CD4-positive, alpha-beta memory T cell (primary cell): ENCODE measurements at regions not wholly inside any gene's neighbourhood (a gene's known extent, or its start where the extent isn't known, plus 50 kb on each side); places are given as distances from the start of the nearest gene placed in this dataset.

Experiments used
- CTCF ChIA-PET: fragments of 350-600 bp; sonication (Branson Sonifier 250); formaldehyde crosslinking; loops from one replicate; lab custom pipeline; 2021; ENCODE audit warnings: inconsistent platforms; ENCODE audit not compliant: partially characterized antibody; lab: Charles Lee
- POLR2A ChIA-PET: fragments of 350-600 bp; sonication (Branson Sonifier 250); formaldehyde crosslinking; loops from one replicate; lab custom pipeline; 2021; ENCODE audit not compliant: partially characterized antibody; lab: Charles Lee
- DNase-seq, 5 donors: peaks; one replicate each; pipeline versions ENCODE4 v3.0.0 to v3.0.0-alpha.2; 2020 to 2022; ENCODE audit warnings: mixed read lengths in 1 of 5
- H3K27ac ChIP-seq: one replicate; pipeline ENCODE4 v1.7.0; 2013; ENCODE audit warnings: low read depth, low read length
- H3K27me3 ChIP-seq: 2 replicates; pipeline ENCODE4 v1.7.0; 2013; ENCODE audit warnings: mild to moderate bottlenecking, low read length, moderate library complexity; ENCODE audit not compliant: insufficient read depth
- H3K36me3 ChIP-seq: 2 replicates; pipeline ENCODE4 v1.7.0; 2013; ENCODE audit warnings: mild to moderate bottlenecking, low read length, moderate library complexity; ENCODE audit not compliant: insufficient read depth
- H3K4me1 ChIP-seq: 2 replicates; pipeline ENCODE4 v1.7.0; 2013; ENCODE audit warnings: mild to moderate bottlenecking, low read length, moderate library complexity; ENCODE audit not compliant: insufficient read depth
- H3K4me3 ChIP-seq, 2 donors: one replicate each; pipeline ENCODE4 v1.7.0; 2013; ENCODE audit warnings: low read length in 2 of 2, mild to moderate bottlenecking in 1 of 2
- H3K9me3 ChIP-seq, 2 donors: one replicate each; pipeline ENCODE4 v1.7.0; 2013; ENCODE audit warnings: low read length in 2 of 2, control low read depth in 1 of 2; ENCODE audit not compliant: control insufficient read depth in 1 of 2
- H3K27ac Mint-ChIP-seq, 7 donors: one replicate each; pipeline ENCODE4 v1.8.0; 2020 to 2021; ENCODE audit warnings: mixed read lengths in 7 of 7, mild to moderate bottlenecking in 6 of 7, inconsistent platforms in 3 of 7, moderate library complexity in 3 of 7
- H3K27me3 Mint-ChIP-seq, 2 donors: one replicate each; pipeline ENCODE4 v1.8.0; 2020 to 2021; ENCODE audit warnings: mixed read lengths in 2 of 2
- H3K36me3 Mint-ChIP-seq, 2 donors: one replicate each; pipeline ENCODE4 v1.8.0; 2020 to 2021; ENCODE audit warnings: mixed read lengths in 2 of 2, inconsistent platforms in 1 of 2, mild to moderate bottlenecking in 1 of 2
- H3K4me1 Mint-ChIP-seq, 4 donors: one replicate each; pipeline ENCODE4 v1.8.0; 2020 to 2021; ENCODE audit warnings: mixed read lengths in 4 of 4, mild to moderate bottlenecking in 1 of 4
- H3K4me3 Mint-ChIP-seq, 8 donors: one replicate each; pipeline ENCODE4 v1.8.0; 2020 to 2021; ENCODE audit warnings: mixed read lengths in 8 of 8, mild to moderate bottlenecking in 7 of 8, moderate library complexity in 6 of 8, inconsistent platforms in 3 of 8
- H3K9me3 Mint-ChIP-seq, 8 donors: one replicate each; pipeline ENCODE4 v1.8.0; 2020 to 2021; ENCODE audit warnings: mixed read lengths in 8 of 8, mild to moderate bottlenecking in 5 of 8, inconsistent platforms in 3 of 8, moderate library complexity in 1 of 8
- intact Hi-C: fragments of 100-400 bp; cut with micrococcal nuclease; formaldehyde crosslinking; loops from one replicate; pipeline ENCODE4 v1.15.1; 2023

DNA sequence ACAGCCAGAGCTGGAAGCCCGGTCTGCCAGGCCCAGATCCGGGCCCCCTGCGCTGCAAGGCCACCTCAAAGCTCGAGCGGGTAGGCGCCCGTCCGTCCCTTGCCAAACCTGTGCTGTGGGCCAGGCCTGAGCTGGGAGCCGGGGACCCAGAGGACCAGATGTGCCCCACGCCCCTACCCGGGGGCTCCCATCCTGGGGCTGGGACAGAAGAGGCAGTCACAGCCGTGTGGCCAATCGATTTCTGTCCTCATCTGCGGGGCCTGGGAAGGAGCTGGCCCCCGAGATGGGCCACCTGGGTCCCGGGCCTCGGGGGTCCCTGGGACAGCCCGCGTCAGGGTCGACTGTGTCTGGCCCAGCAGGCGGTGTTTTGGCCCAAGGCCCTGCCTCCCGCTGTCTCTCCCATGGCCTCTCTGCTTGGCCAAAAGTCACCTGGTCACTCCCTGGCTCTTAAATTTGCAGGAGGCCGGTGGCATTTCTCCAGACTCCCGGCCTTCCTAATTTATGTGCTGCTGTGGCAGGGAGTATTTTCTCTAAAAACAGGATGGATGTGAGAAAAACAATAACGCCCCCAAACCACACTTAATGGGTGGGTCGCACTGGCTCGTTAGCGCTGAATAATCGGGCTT, 63.8 kb downstream of the UNCX start:
- Histone ChIP-seq H3K27ac (no peak overlapping the region), H3K27me3 (peaks cover 6% of the 10 kb centered on the region), H3K4me3 (no peak overlapping the region), H3K4me1 (no peaks in the 10 kb centered on the region), H3K9me3 (no peaks in the 10 kb centered on the region), H3K36me3 (no peaks in the 10 kb centered on the region)
- DNase-seq = no peak
- intact Hi-C loops = no loop called here
- no peak overlapping the region for H3K27ac Mint-ChIP-seq
- peaks cover 0 to 10% of the 10 kb centered on the region in 2 donors for H3K27me3 Mint-ChIP-seq
- CTCF ChIA-PET = no interaction called here
- H3K4me1 Mint-ChIP-seq = peaks cover 0 to 2% (median under 1%) of the 10 kb centered on the region in 4 donors
- no peak overlapping the region for H3K4me3 Mint-ChIP-seq
- POLR2A ChIA-PET = no interaction called here
- peaks cover 0 to 2% (median 0%) of the 10 kb centered on the region in 8 donors for H3K9me3 Mint-ChIP-seq
- no peaks in the 10 kb centered on the region for H3K36me3 Mint-ChIP-seq

DNA sequence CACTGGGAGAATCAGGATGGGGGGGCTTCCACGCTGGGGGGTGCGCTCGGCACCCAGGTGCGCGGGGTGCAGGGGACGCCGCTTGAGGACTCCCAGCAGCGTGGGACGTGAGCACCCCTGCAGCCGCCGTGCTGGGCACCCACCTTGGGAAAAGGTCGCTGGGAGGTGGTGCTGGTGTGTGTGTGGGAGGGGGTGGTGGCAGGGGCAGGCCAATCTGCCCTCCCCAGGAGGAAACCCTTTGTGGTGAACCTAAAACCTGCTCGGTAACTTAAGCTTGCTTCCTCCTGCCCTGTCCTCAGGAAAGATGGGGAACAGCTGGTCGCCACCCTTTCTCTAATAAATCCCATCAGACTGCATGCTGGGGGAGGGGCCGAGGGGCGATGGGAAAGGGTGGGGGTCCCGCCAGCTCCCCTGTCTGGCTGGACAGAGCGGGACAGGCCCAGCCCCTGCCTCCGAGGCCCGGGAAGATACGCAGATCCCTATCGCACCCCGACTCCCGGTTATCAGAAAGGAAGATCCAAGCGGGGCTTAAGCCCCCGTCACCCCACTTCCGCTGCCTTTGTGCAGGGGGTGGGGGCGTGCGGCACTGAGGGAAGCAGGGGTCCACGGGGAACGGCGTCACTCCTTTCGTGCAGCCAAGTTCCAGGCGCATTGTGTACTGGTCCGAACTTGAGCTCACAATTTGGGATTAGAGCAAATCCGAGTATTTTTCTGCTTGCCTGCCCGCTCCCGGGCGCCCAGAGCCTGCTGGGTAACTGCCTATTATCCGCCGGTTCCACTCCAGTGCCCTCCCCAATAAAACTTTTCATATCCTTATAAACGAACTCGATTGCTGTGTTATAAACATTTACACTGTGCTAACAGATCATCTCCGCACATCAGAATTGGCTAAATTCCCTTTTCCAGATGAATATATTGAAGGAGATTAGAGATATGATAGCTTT, 64.6 kb downstream of the UNCX start:
- POLR2A ChIA-PET = no interaction called here
- DNase-seq = no peak
- peaks cover 0 to 2% (median 0%) of the 10 kb centered on the region in 8 donors for H3K9me3 Mint-ChIP-seq

DNA sequence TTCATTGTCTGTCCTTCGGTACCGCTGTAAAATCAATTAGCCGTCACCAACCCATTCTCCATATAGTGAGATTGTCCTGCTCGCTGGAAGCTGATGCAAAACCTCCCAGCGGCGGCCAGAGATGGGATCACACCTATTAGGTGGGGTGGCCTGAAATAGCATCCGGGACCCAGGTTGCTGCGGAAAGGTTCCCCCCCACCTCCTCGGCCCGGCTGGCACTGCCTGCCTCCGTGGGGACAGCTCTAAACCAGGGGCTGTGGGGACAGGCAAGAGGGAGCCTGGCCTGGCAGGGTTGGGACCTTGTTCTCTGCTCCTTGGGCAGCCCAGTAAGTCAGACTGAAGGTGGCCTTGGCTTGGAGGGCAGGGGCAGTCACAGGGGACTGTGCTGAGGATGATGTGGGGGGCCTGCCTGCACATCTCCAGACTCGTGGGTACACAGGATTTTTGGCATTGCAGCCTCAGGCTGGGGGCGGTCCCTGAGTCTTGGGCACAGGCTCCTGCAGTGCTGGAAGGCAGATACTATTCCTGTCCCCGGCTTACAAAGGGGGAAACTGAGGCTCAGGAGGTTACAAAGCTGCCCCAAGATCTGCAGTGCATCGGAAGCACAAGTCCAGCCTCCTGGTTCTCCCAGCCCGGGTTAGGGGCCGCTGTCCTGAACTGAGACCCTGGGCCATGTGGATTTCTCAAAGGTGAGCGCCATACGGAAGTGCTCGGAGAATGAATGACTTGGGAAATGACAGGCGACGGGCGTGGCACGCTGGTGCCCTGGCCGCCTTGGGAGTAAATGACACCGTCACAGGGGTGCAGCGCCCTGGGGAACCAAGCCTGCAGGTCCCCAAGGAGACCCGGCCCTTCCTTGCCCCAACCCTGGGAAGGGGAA, 65.6 kb downstream of the UNCX start:
- no peaks in the 10 kb centered on the region for H3K27me3 ChIP-seq
- peaks cover 0 to 2% (median 0%) of the 10 kb centered on the region in 8 donors for H3K9me3 Mint-ChIP-seq
- H3K36me3 Mint-ChIP-seq = no peaks in the 10 kb centered on the region
- no peak overlapping the region for H3K27ac ChIP-seq
- H3K4me3 Mint-ChIP-seq = no peak overlapping the region
- no peaks in the 10 kb centered on the region for H3K9me3 ChIP-seq
- CTCF ChIA-PET = no interaction called here
- H3K27me3 Mint-ChIP-seq = peaks cover 0 to 7% of the 10 kb centered on the region in 2 donors
- DNase-seq = no peak
- H3K4me1 Mint-ChIP-seq = no peaks in the 10 kb centered on the region
- POLR2A ChIA-PET = interaction anchor here (0.6 kb wide), 1 partner anchor 1585 kb away, joined by 3 read pairs; no protein-coding TSS in a partner anchor
- no peak overlapping the region for H3K4me3 ChIP-seq
- H3K27ac Mint-ChIP-seq = no peak overlapping the region
- no peaks in the 10 kb centered on the region for H3K36me3 ChIP-seq
- intact Hi-C loops = no loop called here
- H3K4me1 ChIP-seq = no peaks in the 10 kb centered on the region

More for the DNA sequence above, 64.6 kb downstream of the UNCX start:
- H3K9me3 ChIP-seq = no peaks in the 10 kb centered on the region
- H3K4me1 ChIP-seq = no peaks in the 10 kb centered on the region
- H3K4me1 Mint-ChIP-seq = no peaks in the 10 kb centered on the region
- no peaks in the 10 kb centered on the region for H3K27me3 ChIP-seq
- H3K4me3 Mint-ChIP-seq = no peak overlapping the region
- intact Hi-C loops = no loop called here
- H3K27ac ChIP-seq = no peak overlapping the region
- no peak overlapping the region for H3K4me3 ChIP-seq
- peaks cover 0 to 7% of the 10 kb centered on the region in 2 donors for H3K27me3 Mint-ChIP-seq
- CTCF ChIA-PET = no interaction called here
- H3K36me3 Mint-ChIP-seq = no peaks in the 10 kb centered on the region
- no peaks in the 10 kb centered on the region for H3K36me3 ChIP-seq
- H3K27ac Mint-ChIP-seq = no peak overlapping the region

DNA sequence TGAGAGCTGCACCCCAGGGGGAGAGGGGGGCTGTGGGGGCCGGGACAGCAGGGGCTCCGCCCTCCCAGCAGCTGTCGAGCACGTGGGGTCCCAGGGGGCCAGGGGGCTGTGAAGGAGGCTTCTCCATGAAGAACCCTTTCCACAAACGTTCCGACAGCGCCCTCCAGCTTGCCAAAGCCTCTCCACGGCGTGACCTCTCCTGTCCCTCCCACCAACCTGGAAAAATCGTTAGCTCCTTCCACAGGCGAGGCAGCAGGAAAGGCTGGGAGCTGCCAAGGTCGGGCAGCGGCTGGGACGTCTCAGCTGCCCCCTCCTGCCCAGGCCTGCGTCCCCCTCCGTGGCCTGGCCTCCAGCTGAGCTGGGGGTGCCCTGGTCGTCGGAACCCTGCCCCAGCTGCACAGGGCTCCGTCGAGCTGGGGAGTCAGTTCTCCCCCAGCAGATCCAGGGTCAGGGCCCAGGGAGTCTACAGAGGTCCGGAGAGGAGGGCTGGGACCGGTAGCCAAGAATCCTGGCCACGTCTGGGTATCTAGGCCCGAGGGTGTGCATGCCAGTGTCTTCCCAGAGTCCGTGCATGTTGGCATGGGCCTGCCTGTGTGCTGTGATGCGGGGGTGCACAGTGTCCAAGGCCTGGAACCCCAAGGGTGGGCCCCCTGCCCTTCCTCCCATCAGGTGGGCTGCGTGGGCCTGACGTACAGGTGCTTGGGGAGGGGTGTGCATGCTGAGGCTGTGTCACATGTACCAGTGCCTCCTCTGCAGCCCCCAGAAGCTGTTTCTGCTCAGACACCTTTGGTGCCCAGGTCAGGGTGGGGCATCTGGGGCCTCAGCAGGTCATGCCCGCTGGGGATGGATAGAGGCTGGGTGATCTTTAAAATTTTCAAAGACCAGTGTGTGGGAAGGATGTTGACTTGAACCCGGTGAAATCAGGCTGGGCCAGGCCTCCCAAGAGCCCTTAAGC, 66.5 kb downstream of the UNCX start:
- intact Hi-C loops = no loop called here
- Histone ChIP-seq H3K4me3 (no peak overlapping the region), H3K36me3 (no peaks in the 10 kb centered on the region), H3K9me3 (no peaks in the 10 kb centered on the region), H3K27ac (no peak overlapping the region), H3K27me3 (no peaks in the 10 kb centered on the region), H3K4me1 (no peaks in the 10 kb centered on the region)
- H3K9me3 Mint-ChIP-seq = peaks cover 0 to 2% (median 0%) of the 10 kb centered on the region in 8 donors
- ChIA-PET CTCF (no interaction called here), POLR2A (interaction anchor here (0.6 kb wide), 1 partner anchor 1584 kb away, joined by 3 read pairs; no protein-coding TSS in a partner anchor)
- no peaks in the 10 kb centered on the region for H3K36me3 Mint-ChIP-seq
- no peak for DNase-seq
- no peaks in the 10 kb centered on the region for H3K4me1 Mint-ChIP-seq
- no peak overlapping the region for H3K27ac Mint-ChIP-seq
- H3K4me3 Mint-ChIP-seq = no peak overlapping the region
- H3K27me3 Mint-ChIP-seq = peaks cover 0 to 7% of the 10 kb centered on the region in 2 donors

DNA sequence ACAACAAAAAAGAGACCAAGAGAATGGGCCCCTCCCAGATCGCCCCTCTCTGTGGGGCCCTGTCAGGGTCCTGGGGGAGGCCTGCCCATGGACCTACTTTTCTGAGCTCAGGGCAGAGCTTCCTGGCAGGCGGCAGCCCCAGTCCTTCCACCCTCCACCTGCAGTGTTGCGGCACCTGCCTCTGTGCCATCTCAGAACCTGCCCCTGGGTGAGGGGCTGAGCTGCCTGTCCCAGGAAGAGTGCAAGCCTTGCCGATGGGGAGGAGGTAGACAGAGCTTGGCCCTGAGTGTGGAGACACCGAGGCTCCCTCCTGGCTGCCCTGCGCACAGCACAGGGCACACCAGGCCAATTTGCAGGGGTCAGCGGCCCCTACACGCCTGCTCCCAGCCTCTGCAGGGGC, 67.5 kb downstream of the UNCX start:
- Histone ChIP-seq H3K27ac (no peak overlapping the region), H3K36me3 (no peaks in the 10 kb centered on the region), H3K4me1 (no peaks in the 10 kb centered on the region), H3K9me3 (no peaks in the 10 kb centered on the region), H3K27me3 (no peaks in the 10 kb centered on the region), H3K4me3 (no peak overlapping the region)
- Mint-ChIP-seq H3K27me3 (peaks cover 0 to 7% of the 10 kb centered on the region in 2 donors), H3K4me3 (no peak overlapping the region), H3K4me1 (no peaks in the 10 kb centered on the region), H3K36me3 (no peaks in the 10 kb centered on the region), H3K9me3 (peaks cover 0 to 2% (median 0%) of the 10 kb centered on the region in 8 donors), H3K27ac (no peak overlapping the region)
- intact Hi-C loops = no loop called here
- ChIA-PET POLR2A (no interaction called here), CTCF (no interaction called here)
- no peak for DNase-seq

DNA sequence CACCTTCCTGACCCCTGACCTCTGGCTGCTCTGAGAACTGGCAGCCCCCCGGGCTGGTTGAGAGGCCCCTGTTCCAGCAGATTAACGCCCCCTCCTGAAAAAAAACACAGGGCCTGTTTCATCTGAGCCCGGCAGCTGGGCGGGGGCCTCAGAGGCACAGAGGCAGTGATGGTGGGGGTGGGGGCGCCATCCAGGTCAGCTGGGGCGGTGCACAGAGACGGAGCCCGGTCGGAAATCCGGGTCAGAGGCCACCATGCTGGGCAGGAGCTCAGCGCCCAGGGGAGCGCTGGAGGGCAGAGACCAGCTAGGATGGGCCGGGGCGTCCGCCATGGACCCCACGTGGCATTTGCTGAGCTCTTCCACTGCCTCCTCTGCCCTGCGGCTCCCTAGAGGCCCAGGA, 68.0 kb downstream of the UNCX start:
- Mint-ChIP-seq H3K36me3 (no peaks in the 10 kb centered on the region), H3K27me3 (peaks cover 0 to 7% of the 10 kb centered on the region in 2 donors), H3K9me3 (peaks cover 0 to 2% (median 0%) of the 10 kb centered on the region in 8 donors), H3K27ac (no peak overlapping the region), H3K4me3 (no peak overlapping the region), H3K4me1 (no peaks in the 10 kb centered on the region)
- no peak for DNase-seq
- POLR2A ChIA-PET = no interaction called here
- intact Hi-C loops = no loop called here
- CTCF ChIA-PET = no interaction called here
- no peaks in the 10 kb centered on the region for H3K27me3 ChIP-seq
- H3K4me1 ChIP-seq = no peaks in the 10 kb centered on the region
- no peaks in the 10 kb centered on the region for H3K36me3 ChIP-seq
- no peak overlapping the region for H3K27ac ChIP-seq
- no peaks in the 10 kb centered on the region for H3K9me3 ChIP-seq
- H3K4me3 ChIP-seq = no peak overlapping the region
